LoVo (cell line): ENCODE measurements at regions not wholly inside any gene's neighbourhood (a gene's known extent, or its start where the extent isn't known, plus 50 kb on each side); places are given as distances from the start of the nearest gene placed in this dataset.
"Not testable (repeated sequence)": the region's sequence is repeated elsewhere in the genome, so short reads cannot be mapped to it uniquely, and the experiment has no call there.

Experiments
- DNase-seq: peaks from one replicate; pipeline ENCODE4 v3.0.0-alpha.2; 2016; ENCODE audit warnings: low spot score

DNA sequence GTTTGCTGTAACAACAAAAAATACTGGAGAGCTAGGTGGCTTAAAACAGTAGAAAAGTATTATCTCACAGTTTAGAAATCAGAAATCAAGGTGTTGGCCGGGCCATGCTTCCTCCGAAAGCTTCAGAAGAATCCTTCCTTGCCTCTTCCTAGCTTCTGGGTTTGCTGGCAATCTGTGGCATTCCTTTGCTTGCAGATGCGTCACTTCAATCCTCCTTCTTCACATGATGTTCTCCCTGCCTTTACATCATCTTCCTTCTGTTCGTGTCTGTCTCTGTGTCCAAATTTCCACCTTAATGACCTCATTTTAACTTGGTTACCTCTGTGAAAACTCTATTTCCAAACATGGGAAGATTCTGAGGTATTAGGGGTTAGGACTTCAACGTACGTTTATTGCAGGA is 90.4 kb upstream of the CHD1 start:
- DNase-seq: no peak

DNA sequence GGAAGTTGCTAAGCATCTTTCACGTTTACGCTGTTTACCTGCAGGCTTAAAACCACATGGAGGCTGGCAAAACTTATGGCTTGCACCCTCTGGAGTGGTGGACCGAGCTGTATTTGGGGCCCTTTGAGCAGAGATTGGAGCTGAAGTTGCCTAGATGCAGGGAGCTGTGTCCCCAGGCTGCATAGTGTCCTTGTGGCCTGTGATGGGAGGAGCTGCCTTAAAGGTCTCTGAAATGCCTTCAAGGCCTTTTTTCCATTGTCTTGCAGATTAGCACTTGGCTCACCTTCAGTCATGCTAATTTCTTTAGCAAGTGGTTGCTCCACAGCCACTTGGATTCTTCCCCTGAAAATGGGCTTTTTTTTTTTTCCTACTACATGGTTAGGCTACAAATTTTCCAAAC is 81.5 kb upstream of the CHD1 start:
- no peak for DNase-seq

DNA sequence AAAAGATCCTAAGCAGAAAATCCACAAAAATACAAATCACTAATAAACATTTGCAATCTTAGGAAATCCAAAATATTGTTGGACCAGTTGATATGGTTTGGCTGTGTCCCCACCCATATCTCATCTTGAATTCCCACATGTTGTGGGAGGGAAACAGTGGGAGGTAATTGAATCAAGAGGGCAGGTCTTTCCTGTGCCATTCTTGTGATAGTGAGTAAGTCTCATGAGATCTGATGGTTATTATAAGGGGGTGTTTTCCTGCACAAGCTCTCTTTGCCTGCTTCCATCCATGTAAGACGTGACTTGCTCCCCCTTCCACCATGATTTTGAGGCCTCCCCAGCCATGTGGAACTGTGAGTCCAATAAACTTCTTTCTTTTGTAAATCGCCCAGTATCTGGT is 79.2 kb upstream of the CHD1 start:
- not testable (repeated sequence) for DNase-seq

DNA sequence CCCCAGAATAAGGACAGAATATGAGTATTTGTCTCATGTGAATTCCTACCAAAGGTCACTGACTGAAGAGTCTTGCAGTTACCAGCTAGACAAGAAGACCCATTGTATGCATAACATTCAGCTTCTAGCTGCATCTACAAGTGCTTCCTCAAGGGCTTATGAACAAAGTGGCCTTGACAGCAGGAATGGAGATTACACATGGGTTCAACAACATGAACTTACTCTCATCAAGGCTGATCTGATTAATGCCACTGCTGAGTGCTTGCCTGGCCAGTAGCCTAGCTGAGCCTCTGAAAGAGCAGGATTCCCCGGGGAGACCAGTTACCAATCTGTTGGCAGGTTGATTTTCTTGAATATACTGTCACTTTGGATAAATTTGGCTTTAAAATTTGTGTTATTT is 76.7 kb upstream of the CHD1 start:
- no peak for DNase-seq

DNA sequence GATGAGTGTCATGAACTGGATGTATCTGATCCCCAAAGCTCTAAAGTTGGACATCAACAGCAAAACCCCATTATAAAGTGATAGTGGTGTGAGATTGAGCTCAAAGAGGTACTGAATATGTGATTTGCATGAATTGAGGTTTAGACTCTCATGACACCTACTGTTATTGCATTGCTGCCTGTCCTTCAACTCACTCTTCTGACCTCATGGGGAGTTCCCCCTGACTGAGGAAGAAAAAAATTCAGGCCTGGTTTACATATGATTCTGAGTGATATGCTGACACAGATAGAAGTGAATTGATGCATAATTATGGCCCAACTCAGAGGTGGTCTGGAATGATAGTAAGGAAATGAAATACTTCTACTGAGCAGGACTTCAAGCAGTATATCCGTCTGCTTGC is 76.2 kb upstream of the CHD1 start:
- DNase-seq: no peak

DNA sequence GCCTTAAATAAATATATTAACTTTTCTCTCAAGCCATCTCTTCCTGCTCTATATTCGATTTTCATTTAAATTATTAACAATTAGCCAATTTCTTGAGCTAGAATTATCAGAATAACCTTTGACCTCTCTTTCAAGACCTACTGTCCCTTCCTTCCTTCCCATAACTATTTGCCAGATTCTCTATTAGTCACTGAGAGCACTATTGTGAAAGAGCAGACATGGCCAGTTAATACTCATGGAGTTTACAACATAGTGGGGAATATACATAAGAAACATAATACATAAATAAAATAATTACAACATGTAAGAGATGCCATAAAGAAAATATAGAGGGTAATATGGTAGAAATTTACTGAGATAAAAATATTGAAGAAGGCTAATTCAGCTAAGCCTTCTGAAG is 72.1 kb upstream of the CHD1 start:
- DNase-seq: no peak

DNA sequence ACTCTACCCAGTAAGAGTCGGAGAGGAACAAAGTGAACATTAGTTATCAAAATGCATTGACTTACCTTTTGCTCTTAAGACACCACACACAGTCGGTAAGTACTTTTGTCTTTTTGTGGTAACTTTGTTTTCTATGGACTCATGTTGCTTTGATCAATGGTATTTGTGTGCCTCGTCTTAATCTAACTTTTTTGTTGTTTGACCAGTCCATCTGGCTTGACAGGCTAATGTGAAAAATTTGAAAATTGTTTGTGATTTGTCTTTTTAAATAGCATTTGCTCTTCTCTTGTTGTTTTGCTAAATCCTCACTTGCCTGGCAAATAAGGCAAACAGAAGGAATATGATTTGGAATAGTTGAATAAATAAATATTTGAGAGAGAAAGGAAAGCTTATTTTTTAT is 71.4 kb upstream of the CHD1 start:
- no peak for DNase-seq

DNA sequence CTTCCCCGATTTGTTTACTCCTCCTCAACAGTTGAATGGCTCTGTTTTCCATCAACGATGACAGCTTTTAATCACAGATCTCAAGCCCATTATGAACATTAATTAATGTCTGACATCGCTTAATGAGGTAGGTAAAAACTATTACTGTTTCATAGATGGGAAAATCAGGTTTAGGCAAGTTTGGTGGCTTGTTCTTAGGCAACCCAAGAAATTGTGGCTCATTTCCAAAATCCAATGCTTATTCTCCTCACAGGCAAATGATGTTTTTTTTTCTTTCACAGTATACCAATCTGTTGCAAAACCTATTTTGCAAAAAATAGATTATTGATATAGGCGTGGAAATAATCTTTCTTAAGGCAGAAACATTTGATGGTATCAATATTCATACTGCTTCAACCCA is 70.8 kb upstream of the CHD1 start:
- DNase-seq: no peak

DNA sequence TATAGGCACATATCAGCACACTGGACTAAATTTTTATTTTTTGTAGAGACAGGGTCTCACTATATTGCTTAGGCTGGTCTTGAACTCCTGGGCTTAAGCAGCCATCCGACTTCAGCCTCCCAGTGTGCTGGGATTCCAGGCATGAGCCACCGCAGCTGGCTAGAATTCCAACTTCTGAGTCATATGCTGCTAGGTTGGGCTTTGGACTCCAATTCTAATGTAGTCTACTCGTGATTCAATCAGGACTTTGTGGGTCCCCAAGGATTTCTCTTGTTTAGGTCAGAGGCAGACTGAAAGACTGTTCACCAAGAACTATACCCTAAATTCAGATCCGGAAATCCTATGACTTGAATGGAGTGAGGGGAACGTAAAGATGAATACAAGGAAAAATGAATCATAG is 68.2 kb upstream of the CHD1 start:
- DNase-seq: no peak

DNA sequence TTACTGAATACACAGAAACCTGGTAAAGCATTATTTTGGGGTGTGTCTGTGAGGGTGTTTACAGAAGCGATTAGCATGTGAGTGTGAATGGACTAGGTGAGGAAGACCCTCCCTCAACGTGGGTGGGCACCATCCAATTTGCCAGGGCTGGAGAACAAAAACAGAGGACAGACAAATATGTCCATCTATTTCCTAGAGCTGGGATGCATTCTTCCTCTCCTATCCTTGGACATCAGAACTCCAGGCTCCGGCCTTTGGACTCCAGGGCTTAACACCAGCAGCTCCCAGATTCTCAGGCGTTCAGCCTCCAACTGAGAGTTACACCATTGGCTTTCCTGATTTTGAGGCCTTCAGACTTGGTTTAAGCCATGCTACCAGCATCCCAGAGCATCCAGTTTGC is 65.8 kb upstream of the CHD1 start:
- DNase-seq: no peak

DNA sequence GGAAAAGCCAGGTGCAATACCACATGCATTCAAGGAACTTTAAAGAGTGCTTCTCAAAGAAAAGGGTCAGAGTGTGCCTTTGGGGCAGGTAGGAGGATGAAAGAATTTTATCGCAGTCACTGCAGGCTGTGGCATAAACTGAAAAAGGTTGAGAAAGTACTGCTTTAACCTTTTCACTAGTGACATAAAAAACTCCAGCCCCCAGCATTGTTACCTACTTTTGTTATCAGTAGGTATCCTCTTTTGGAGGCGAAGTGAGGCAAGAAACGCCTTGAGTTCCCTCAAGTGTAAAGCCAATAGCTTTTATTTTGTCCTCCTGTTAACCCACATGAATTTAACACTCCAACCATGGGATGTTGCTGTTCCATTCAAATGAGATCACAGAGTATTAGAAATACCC is 64.7 kb upstream of the CHD1 start:
- DNase-seq: no peak

DNA sequence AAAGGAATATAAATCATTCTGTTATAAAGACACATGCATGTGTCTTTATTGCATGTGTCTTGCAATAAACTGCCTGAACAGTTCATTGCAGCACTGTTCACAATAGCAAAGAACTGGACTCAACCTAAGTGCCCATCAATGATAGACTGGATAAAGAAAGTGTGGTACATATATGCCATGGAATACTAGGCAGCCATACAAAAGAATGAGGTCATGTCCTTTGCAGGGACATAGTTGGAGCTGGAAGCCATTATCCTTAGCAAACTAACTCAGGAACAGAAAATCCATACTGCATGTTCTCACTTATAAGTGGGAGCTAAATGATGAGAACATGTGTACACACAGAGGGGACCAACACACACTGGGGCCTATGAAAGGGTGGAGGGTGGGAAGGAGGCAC is 63.7 kb upstream of the CHD1 start:
- no peak for DNase-seq

DNA sequence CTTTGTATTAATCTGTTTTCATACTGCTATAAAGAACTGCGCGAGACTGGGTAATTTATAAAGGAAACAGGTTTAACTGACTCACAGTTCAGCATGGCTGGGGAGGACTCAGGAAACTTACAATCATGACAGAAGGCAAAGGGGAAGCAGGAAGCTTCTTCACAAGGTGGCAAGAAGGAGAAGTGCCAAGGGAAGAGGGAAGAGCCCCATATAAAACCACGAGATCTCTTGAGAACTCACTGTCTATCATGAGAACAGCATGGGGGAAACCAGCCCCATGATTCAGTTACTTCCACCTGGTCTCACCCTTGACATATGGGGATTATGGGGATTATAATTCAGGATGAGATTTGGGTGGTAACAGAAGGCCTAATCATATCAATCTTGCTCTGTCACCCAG is 60.9 kb upstream of the CHD1 start:
- DNase-seq: no peak

DNA sequence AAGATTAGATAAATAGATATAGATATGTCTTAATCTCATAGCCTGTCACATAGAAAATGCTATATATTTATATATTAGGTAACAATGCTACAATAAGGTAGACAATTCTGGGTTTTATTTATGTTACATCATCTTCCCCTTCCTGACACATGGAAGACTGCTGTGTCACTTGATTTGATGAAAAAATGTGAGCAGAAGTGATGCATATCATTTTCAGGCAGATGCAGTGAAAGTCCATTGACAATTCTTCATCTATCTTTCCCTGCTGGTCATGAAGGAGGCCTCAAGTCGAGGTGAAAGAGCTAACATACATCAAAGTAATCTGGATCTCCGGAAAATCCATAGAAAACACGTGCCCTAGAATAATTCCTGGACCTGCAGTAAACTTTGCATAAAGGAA is 57.8 kb upstream of the CHD1 start:
- no peak for DNase-seq

DNA sequence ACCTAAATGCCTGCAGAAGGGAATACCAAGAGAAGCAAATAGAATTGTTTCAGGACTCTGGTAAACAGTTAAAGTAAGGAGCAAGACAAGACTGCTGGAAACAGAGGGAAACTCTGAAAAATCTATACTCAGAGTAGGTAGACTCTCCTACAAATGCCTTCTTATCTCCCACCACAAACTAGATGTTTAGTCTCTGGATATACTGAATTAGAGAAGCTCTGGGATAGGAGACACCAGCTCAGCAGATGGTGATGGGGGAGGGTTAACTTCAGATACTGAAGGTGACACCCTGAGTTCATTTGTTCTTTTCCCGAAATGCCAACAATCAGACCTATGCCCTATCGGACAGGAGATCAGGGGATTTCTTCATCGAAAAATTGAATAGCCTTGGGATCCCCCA is 54.1 kb upstream of the CHD1 start:
- no peak for DNase-seq
